IMR-90 (cell line): ENCODE measurements at regions not wholly inside any gene's neighbourhood (a gene's known extent, or its start where the extent isn't known, plus 50 kb on each side); places are given as distances from the start of the nearest gene placed in this dataset.

Source experiments
- BHLHE40 ChIP-seq: fragments of 150-350 bp; IDR thresholded peaks from 2 replicates; pipeline ENCODE4 v1.6.1; 2016; ENCODE audit warnings: mild to moderate bottlenecking, low read depth, low read length
- CTCF ChIP-seq: conservative IDR thresholded peaks from 2 replicates; pipeline ENCODE4 v1.5.1; 2012; ENCODE audit warnings: mild to moderate bottlenecking, low read depth, low read length, improper control_type of control experiment
- RAD21 ChIP-seq: IDR thresholded peaks from 2 replicates; pipeline ENCODE4 v1.6.1; 2012; ENCODE audit warnings: low read length, improper control_type of control experiment

- no peak for TF ChIP-seq RAD21
- no peak for TF ChIP-seq BHLHE40
- no peak for TF ChIP-seq CTCF
Observed at GRCh38 chr9:89778100-89779090, 173.6 kb downstream of the GADD45G start.
